EL (cell line): ENCODE measurements at regions not wholly inside any gene's neighbourhood (a gene's known extent, or its start where the extent isn't known, plus 50 kb on each side); places are given as distances from the start of the nearest gene placed in this dataset.
A peak's percentile ranks its signal among the peaks of the same experiment; 100 is the strongest.

ENCODE experiments used
- DNase-seq: peaks from one replicate; pipeline ENCODE4 v3.0.0-alpha.2; 2016

DNA sequence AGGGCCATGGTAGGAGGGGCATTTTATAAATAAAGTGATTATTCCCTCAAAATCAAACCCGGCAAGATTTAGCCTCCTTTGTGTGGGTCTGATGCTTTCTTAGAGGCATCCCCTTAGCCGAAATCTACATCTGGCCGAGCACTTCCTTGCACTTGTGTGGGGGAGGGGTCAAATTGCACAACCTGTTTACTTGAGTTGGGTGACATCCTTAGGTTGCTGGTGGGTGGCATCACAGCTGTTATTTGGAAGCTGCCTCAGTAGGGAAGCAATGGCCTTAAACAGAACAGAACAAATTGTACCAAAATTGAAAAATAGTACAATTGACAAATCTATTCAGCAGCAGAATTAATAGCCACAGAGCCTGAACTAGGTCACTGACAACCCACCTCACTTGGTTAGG lies 546.1 kb downstream of the SNAPC1 start:
- no peak for DNase-seq

GRCh38 chr14:62308891-62309290 lies 546.7 kb downstream of the SNAPC1 start:
- no peak for DNase-seq

DNA sequence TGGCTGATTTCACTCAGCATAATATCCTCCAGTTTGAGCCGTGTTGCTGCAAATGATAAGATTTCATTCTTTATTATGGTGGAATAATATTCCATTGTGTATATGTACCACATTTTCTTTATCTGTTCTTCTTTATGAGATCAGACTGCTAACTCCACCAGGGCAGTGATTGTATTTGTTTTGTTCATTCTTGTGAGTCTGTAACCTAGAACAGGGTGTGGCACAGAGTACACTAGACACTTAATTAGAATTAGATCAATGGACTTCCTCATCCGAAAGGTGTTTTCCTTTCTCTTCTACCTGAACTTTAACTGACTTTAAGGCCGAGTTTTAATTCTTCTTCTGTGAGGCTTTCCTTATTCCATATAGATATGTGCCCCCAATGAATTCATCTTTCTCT lies 551.0 kb downstream of the SNAPC1 start:
- DNase-seq = no peak

GRCh38 chr14:62314221-62314620 lies 552.0 kb downstream of the SNAPC1 start:
- no peak for DNase-seq

GRCh38 chr14:62314871-62315270 lies 552.7 kb downstream of the SNAPC1 start:
- DNase-seq = no peak

DNA sequence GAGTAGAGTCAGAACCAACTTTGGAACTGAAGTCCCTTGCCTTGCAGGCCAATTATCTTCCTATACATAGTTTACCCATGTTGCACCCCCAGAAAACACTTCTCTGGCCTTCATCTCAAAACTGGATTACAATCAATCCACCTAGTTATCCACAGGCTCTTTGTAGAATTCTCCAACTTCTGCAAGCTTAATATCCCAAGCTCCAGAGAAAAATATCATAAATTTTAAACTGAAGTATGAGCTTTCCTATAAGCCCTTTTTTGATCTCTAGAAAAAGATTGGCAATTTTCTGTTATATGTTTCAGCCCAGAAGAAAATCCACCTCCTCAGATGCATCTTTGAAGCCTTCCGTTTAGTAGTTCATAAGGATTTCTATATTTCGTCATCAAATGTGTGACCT lies 553.4 kb downstream of the SNAPC1 start:
- DNase-seq = no peak

DNA sequence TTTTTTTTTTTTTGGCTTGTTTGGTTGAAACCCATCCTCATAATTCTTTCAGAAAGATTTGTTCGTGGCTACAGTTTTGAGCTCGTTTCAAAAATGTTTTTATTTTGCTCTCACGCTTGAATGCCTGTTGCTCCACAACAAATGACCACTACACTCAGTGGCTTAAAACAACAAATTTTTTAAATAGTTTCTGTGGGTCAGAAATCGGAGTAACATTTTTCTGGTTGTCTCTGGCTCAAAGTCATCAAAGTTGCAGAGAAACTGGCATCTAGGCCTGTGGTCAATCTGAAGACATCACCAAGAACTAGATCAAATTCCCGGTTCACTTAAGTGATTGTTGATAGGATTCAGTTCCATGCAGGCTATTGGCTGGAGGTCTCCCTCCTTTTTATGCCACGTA lies 560.0 kb downstream of the SNAPC1 start:
- DNase-seq = no peak

- DNase-seq = peak; percentile 86
Measured at GRCh38 chr14:62329427-62329826, 567.2 kb downstream of the SNAPC1 start.

GRCh38 chr14:62347562-62348011 lies 585.4 kb downstream of the SNAPC1 start:
- DNase-seq = no peak

DNA sequence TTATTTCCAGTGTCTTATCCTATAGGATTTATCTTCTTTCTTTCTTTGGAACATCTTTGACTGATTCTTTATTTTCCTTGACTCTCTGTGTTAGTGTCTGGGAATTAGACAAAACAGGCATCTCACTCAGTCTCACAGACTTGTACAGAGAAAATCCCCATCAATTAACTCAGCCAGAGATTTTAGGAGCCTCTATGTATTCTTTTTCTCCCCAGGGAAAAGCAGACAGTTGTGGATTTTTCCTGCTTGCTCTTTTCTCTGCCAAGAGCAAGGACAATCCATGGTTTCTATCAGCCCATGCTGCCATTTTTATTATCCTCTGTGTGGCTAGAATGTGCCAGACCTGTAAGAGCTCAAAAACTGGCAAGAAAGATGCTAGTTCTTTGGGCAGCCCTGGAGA lies 595.1 kb downstream of the SNAPC1 start:
- no peak for DNase-seq

DNA sequence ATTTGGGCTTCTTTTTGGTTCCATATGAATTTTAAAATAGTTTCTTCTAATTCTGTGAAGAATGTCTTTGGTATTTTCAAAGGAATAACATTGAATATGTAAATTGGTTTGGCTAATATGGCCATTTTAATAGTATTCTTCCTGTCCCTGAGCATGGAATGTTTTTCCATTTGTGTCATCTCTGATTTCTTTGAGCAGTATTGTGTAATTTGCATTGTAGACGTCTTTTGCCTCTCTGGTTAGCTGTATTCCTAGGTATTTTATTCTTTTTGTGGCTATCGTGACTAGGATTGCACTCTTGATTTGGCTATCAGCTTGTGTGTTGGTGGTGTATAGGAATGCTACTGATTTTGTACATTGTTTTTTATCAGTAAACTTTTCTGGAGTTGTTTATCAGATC lies 601.9 kb downstream of the SNAPC1 start:
- DNase-seq = no peak

- no peak for DNase-seq
Measured at GRCh38 chr14:62364800-62365280, 602.6 kb downstream of the SNAPC1 start.

- no peak for DNase-seq
Measured at GRCh38 chr14:62369919-62370560, 607.8 kb downstream of the SNAPC1 start.

- no peak for DNase-seq
Measured at GRCh38 chr14:62373944-62374343, 611.7 kb downstream of the SNAPC1 start.

- no peak for DNase-seq
Measured at GRCh38 chr14:62378057-62378456, 615.8 kb downstream of the SNAPC1 start.

GRCh38 chr14:62381311-62382070 lies 619.3 kb downstream of the SNAPC1 start:
- DNase-seq = no peak

DNA sequence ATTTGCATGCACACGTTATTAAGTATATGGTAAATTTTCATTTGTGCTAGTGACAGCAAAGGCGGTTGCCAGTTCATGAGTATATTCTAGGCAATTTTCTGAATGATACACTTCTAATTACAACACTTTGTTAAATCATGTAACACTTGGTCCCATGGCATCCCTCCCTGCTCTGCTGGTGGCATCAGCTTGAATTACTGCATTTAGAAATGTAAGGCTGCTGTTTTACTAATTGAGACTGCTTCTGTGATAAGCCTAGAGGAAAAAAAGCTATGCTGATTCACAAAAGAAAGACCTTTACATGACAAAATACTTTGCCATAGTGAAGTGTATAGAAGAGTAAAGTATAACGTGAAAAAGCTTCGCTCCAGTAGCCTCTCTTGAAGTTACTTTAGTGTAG lies 636.1 kb downstream of the KCNH5 start:
- no peak for DNase-seq

- peak; percentile 74 for DNase-seq
Measured at GRCh38 chr14:62409626-62410300, 635.5 kb downstream of the KCNH5 start.

- no peak for DNase-seq
Measured at GRCh38 chr14:62420847-62421246, 624.4 kb downstream of the KCNH5 start.

DNA sequence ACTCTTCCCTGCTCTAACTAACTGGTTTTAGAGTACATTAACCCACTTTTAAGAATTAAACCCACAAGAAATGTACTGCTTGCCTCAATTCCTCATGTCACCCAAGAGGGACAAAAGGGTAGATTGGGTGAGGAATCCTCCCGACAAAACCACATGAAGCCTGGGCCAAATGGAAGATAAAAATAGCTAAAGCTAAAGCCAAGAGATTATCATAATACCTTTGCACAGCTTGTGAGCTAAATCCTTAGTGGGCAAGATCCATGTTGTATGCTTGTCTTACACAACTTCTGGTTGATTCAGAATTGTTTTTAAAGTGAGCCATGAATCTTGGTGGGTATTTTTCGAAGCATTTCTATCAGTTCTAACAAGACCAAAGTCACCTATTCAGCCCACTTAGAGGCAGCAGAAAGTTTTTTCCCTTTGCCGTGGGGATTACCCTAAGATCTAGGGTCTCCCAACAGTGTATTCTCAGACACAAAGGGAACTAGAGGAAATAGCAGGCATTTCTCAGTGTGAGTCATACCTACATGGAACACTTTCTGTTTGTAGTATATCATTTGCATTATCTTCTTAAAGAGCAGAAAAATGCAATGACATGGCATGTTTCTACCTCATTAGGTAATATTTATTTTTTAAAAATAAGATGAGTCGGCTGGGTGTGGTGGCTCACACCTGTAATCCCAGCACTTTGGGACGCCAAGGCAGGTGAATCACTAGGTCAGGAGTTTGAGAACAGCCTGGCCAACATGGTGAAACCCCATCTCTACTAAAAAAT lies 616.6 kb downstream of the KCNH5 start:
- peak; percentile 80 for DNase-seq

- no peak for DNase-seq
Measured at GRCh38 chr14:62429683-62430082, 615.6 kb downstream of the KCNH5 start.

- DNase-seq = no peak
Measured at GRCh38 chr14:62431496-62431895, 613.8 kb downstream of the KCNH5 start.

DNA sequence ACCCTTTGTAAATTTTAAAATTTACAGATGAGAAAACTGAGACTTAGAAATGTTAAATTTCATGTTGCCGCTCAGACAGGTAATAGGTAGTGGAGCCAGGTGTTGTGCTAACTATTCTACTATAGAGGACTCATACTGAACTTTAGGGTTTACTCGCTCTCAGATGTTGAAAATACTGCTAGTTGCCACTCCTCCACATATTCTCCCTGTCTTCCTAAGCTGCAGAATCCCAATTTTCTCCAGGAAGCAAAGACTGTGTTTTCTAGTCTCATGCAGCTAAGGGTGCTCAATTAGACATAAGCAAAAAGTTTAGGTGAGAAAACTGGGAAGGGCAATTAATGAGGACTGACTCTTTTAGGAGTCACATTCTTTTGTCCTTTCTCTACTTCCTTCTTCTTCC lies 612.3 kb downstream of the KCNH5 start:
- DNase-seq = no peak
